ENCODE measurements at regions not wholly inside any gene's neighbourhood (a gene's known extent, or its start where the extent isn't known, plus 50 kb on each side); places are given as distances from the start of the nearest gene placed in this dataset.

DNA sequence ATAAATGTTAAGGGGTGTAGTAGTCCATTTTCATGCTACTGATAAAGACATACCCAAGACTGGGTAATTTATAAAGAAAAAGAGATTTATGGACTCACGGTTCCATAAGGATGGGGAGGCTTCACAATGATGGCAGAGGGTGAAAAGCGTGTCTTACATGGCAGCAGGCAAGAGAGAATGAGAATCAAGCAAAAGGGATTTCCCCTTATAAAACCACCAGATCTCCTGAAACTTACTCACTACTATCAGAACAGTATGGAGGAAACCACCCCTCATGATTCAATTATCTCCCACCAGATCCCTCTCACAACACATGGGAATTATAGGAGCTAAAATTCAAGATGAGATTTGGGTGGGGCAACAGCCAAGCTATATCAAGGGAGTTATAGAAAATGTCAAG, 329.2 kb downstream of the DTHD1 start:
- no peak for TF ChIP-seq CTCF (IDR thresholded peaks at IDR 0.05; ENCODE audit: low read depth, low read length)
- no peak for TF ChIP-seq POLR2A (IDR thresholded peaks at IDR 0.05; ENCODE audit: extremely low read depth, insufficient read length)

All from NB4 (cell line).